ENCODE measurements at regions not wholly inside any gene's neighbourhood (a gene's known extent, or its start where the extent isn't known, plus 50 kb on each side); places are given as distances from the start of the nearest gene placed in this dataset.
A peak's percentile ranks its signal among the peaks of the same experiment; 100 is the strongest.

DNA sequence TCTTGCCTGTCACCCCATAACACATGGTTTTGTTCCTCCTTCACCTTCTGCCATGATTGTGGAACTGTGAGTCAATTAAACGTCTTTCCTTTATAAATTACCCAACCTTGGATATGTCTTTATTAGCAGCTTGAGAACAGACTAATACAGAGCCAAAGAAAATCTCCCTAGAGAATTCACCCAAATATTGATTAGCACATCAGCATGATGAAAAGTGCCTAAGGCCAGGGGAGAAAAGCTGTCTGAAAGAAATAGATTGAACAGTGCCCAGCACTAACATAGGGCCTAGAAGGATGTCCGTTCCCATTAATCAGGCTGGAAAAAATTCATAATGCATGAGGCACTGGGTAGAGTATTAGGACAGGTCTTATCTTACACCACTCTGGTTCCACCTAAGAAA, 111.9 kb upstream of the CALN1 start:
- CTCF ChIA-PET: no interaction called here
- no peaks in the 10 kb centered on the region for H3K4me1 Mint-ChIP-seq
- H3K4me3 Mint-ChIP-seq: no peak overlapping the region
- H3K9me3 Mint-ChIP-seq: peaks cover 2% of the 10 kb centered on the region
- no peaks in the 10 kb centered on the region for H3K27me3 Mint-ChIP-seq
- DNase-seq: no peak
- H3K27ac Mint-ChIP-seq: no peak overlapping the region
- POLR2A ChIA-PET: no interaction called here
- H3K36me3 Mint-ChIP-seq (ENCODE audit: low read depth): no peaks in the 10 kb centered on the region

DNA sequence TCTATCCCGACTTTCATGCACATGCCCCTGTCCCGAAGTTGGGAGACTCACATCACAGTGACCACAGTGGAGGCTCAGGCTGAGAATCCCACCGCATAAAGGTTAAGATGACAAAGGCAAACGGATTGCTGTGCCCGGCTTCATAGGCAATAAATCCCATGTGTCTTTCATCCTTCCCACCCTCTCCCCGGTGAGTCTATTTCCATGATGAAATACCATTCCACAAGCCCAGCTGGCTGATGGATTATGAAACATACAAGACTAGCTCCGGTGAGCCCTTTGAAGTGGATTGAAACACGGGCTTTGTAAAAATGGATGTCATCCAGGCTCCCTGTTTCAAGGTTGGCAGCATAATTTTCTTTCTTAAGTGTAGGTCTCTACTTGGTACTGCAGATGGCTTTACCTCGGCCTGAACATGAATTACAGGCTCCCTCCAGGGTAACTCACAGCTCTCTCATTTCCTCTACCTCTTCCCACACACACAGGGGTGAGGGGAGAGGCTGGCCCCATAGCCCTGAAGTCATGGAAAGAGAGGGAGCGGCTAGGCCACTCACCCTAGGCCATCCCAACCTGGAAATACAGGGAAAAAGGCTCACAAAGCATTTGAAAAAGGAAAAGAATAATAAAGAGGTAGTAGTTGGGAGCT, 92.0 kb upstream of the CALN1 start:
- Mint-ChIP-seq H3K27me3 (no peaks in the 10 kb centered on the region), H3K4me3 (no peak overlapping the region), H3K4me1 (no peaks in the 10 kb centered on the region), H3K36me3 (ENCODE audit: low read depth) (no peaks in the 10 kb centered on the region), H3K27ac (no peak overlapping the region), H3K9me3 (no peaks in the 10 kb centered on the region)
- ChIA-PET CTCF (no interaction called here), POLR2A (no interaction called here)
- DNase-seq: no peak

DNA sequence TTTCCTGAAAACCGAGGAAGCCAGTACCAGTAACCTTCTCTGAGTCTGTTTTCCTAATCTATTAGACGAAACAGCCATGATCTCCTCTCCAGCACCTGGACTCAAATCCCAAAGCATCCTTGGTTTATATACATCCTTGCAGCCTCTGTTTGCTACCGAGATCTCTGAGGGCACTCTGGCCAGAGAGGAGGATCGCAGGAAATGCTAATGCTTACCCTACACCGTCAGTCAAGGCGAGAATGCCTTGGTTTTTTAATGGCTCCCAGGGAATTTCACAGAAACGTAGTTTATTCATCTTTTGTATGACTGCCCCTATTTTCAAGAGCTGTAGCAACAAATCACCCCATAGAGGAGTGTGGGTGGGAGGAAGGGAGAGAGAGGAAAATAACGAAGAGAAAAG, 91.5 kb upstream of the CALN1 start:
- no peak for DNase-seq
- Mint-ChIP-seq H3K9me3 (no peaks in the 10 kb centered on the region), H3K4me1 (no peaks in the 10 kb centered on the region), H3K4me3 (no peak overlapping the region), H3K27ac (no peak overlapping the region), H3K27me3 (no peaks in the 10 kb centered on the region), H3K36me3 (ENCODE audit: low read depth) (no peaks in the 10 kb centered on the region)
- POLR2A ChIA-PET: no interaction called here
- CTCF ChIA-PET: interaction anchor here (0.6 kb wide), 1 partner anchor 1250 kb away, joined by 3 read pairs; no protein-coding TSS in a partner anchor

DNA sequence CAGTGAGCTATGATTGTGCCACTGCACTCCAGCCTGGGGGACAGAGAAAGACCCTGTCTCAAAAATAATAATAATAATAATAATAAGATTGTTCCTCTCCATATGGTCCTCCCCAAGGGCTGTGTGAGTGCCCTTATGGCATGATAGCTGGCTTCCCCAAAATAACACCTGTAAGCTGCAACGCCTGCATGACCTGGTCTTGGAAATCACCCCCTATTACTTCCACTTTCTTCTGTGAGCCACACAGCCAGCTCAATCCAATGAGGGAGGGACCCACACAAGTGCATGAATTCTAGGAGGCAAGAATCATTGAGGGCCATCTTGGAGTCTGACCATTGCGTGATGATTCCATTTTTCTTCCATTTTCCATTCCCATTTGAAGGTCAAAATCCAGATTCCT, 82.7 kb upstream of the CALN1 start:
- ChIA-PET POLR2A (no interaction called here), CTCF (interaction anchor here (1.4 to 1.8 kb wide), 2 partner anchors 16 to 743 kb away, joined by 4 to 7 read pairs; no protein-coding TSS in a partner anchor)
- H3K36me3 Mint-ChIP-seq (ENCODE audit: low read depth): no peaks in the 10 kb centered on the region
- H3K4me3 Mint-ChIP-seq: no peak overlapping the region
- no peaks in the 10 kb centered on the region for H3K27me3 Mint-ChIP-seq
- DNase-seq: no peak
- no peak overlapping the region for H3K27ac Mint-ChIP-seq
- no peaks in the 10 kb centered on the region for H3K4me1 Mint-ChIP-seq
- H3K9me3 Mint-ChIP-seq: peaks cover 5% of the 10 kb centered on the region

DNA sequence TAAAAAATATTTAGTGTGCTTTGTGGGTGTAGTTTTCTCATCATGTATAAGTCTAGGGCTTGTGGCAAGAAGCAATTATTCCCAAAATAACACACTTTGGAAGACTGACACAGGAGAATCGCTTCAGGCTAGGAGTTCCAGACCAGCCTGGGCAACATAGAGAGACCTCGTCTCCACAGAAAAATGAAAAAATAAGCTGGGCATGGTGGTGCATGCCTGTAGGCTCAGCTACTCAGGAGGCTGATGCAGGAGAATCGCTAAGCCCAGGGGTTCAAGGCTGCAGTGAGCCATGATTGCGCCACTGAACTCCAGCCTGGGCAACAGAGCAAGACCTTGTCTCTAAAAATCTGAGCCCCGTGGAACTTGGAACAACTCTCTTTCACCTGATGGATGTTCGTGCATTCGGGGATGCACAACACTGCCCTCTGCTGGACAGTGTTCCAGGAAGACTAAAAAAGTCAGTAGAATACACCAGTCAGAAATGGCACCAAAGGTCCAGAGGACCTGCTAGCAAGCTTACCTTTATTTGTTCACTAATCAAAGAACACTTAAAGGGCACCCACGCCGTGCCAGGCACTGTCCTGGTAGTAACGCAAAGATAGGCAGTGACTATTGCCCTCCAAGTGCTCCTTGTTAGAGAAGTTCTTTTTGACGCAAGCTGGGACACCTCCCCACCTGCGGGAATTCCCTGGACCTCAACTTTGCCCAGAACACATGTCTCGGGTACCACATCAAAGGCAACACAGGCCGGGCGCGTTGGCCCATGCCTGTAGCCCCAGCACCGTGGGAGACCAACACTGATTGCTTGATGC, 81.9 kb upstream of the CALN1 start:
- H3K27ac Mint-ChIP-seq: no peak overlapping the region
- H3K36me3 Mint-ChIP-seq (ENCODE audit: low read depth): no peaks in the 10 kb centered on the region
- no peaks in the 10 kb centered on the region for H3K4me1 Mint-ChIP-seq
- ChIA-PET CTCF (interaction anchor here (1.4 to 1.8 kb wide), 2 partner anchors 17 to 742 kb away, joined by 4 to 7 read pairs; no protein-coding TSS in a partner anchor), POLR2A (no interaction called here)
- no peak overlapping the region for H3K4me3 Mint-ChIP-seq
- peaks cover 5% of the 10 kb centered on the region for H3K9me3 Mint-ChIP-seq
- peak; percentile 40 for DNase-seq
- no peaks in the 10 kb centered on the region for H3K27me3 Mint-ChIP-seq

GRCh38 chr7:72492461-72493065, 80.4 kb upstream of the CALN1 start:
- ChIA-PET CTCF (no interaction called here), POLR2A (no interaction called here)
- Mint-ChIP-seq H3K9me3 (peaks cover 5% of the 10 kb centered on the region), H3K36me3 (ENCODE audit: low read depth) (no peaks in the 10 kb centered on the region), H3K4me1 (no peaks in the 10 kb centered on the region), H3K27me3 (no peaks in the 10 kb centered on the region), H3K4me3 (no peak overlapping the region), H3K27ac (no peak overlapping the region)
- DNase-seq: no peak

- H3K27ac Mint-ChIP-seq: no peak overlapping the region
- ChIA-PET CTCF (no interaction called here), POLR2A (no interaction called here)
- H3K27me3 Mint-ChIP-seq: no peaks in the 10 kb centered on the region
- H3K9me3 Mint-ChIP-seq: peaks cover 9% of the 10 kb centered on the region
- H3K4me1 Mint-ChIP-seq: no peaks in the 10 kb centered on the region
- no peaks in the 10 kb centered on the region for H3K36me3 Mint-ChIP-seq (ENCODE audit: low read depth)
- no peak for DNase-seq
- H3K4me3 Mint-ChIP-seq: no peak overlapping the region
Measured at GRCh38 chr7:72490301-72490700, 78.2 kb upstream of the CALN1 start.

- H3K27ac Mint-ChIP-seq: no peak overlapping the region
- no peaks in the 10 kb centered on the region for H3K27me3 Mint-ChIP-seq
- no peak for DNase-seq
- no peaks in the 10 kb centered on the region for H3K4me1 Mint-ChIP-seq
- POLR2A ChIA-PET: no interaction called here
- peaks cover 5% of the 10 kb centered on the region for H3K9me3 Mint-ChIP-seq
- no peak overlapping the region for H3K4me3 Mint-ChIP-seq
- CTCF ChIA-PET: no interaction called here
- H3K36me3 Mint-ChIP-seq (ENCODE audit: low read depth): no peaks in the 10 kb centered on the region
Measured at GRCh38 chr7:72481934-72482333, 69.8 kb upstream of the CALN1 start.

DNA sequence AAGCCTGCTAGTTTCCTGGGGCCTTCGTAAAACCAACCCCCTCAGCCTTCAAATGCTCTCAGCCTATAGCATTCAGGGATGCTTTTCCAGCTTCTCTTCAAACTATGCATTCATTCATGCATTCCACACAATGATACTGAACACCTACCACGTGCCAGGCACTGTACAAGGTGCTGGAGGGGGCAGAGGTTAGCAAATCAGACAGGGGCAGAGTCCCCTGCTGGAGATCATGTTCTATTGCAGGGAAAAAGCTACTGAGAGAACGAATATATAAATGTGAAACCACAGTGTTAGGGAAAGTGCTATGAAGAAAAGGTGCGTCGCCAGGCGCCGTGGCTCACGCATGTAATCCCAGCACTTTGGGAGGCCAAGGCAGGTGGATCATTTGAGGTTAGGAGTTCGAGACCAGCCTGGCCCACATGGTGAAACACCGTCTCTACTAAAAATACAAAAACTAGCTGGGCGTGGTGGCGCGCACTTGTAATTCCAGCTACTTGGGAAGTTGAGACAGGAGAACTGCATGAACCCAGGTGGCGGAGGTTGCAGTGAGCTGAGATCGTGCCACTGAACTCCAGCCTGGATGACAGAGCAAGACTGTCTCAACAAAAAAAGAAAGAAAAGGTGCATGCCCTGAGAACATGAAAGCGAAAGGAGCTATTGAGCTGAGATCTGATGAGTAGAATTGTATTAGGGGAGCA, 64.6 kb upstream of the CALN1 start:
- Mint-ChIP-seq H3K4me3 (no peak overlapping the region), H3K27me3 (no peaks in the 10 kb centered on the region), H3K9me3 (peaks cover 16% of the 10 kb centered on the region), H3K36me3 (ENCODE audit: low read depth) (no peaks in the 10 kb centered on the region), H3K27ac (no peak overlapping the region), H3K4me1 (no peaks in the 10 kb centered on the region)
- CTCF ChIA-PET: interaction anchor here (0.5 kb wide), 1 partner anchor 309 kb away, joined by 3 read pairs; no protein-coding TSS in a partner anchor
- POLR2A ChIA-PET: no interaction called here
- no peak for DNase-seq

DNA sequence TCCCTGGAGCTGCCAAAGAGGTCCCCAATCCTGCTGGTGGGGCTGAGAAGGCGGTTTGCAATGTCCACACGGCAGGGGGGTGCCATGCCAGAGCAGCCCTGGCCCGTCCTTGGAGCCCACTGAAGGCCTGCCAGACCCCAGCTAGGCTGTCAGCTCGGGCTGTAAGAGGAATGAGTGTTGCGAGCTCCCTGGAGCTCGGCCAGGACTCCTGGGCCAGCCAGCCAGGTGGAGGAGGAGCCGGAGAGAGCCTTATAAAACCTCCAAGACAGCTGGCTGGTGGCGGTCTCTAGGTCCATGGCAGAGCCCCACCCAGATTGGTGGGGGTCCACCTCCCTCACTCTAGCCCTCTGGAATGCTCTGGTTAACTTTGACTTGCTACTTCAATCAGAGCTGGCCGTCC, 55.1 kb upstream of the CALN1 start:
- Mint-ChIP-seq H3K27ac (no peak overlapping the region), H3K4me3 (no peak overlapping the region), H3K9me3 (peaks cover 5% of the 10 kb centered on the region), H3K36me3 (ENCODE audit: low read depth) (no peaks in the 10 kb centered on the region), H3K27me3 (no peaks in the 10 kb centered on the region), H3K4me1 (no peaks in the 10 kb centered on the region)
- POLR2A ChIA-PET: no interaction called here
- CTCF ChIA-PET: no interaction called here
- no peak for DNase-seq

GRCh38 chr7:72466797-72467196, 54.7 kb upstream of the CALN1 start:
- POLR2A ChIA-PET: no interaction called here
- DNase-seq: no peak
- CTCF ChIA-PET: no interaction called here
- Mint-ChIP-seq H3K27me3 (no peaks in the 10 kb centered on the region), H3K36me3 (ENCODE audit: low read depth) (no peaks in the 10 kb centered on the region), H3K9me3 (peaks cover 3% of the 10 kb centered on the region), H3K4me1 (no peaks in the 10 kb centered on the region), H3K4me3 (no peak overlapping the region), H3K27ac (no peak overlapping the region)

DNA sequence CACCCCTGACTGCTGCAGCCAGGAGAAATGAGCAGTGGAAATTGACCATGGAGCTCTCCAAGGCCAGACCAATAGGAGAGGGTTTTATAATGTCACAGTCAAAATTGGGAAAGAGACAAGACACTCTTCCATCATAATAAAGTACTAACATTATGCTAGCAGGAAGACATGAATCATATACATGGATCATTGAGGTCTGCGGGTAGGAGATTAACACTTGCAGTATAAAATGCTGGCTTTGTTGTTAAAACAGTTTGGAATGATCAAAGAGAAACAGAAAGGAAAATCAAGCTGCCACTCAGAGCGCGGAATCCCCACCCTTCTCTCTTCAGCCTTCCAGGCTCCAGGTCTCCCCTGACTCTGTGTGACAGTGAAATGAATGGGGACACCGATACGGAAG, 53.4 kb upstream of the CALN1 start:
- Mint-ChIP-seq H3K9me3 (peaks cover 3% of the 10 kb centered on the region), H3K4me3 (no peak overlapping the region), H3K27ac (no peak overlapping the region), H3K4me1 (no peaks in the 10 kb centered on the region), H3K27me3 (no peaks in the 10 kb centered on the region), H3K36me3 (ENCODE audit: low read depth) (no peaks in the 10 kb centered on the region)
- ChIA-PET POLR2A (no interaction called here), CTCF (no interaction called here)
- no peak for DNase-seq

- no peaks in the 10 kb centered on the region for H3K36me3 Mint-ChIP-seq (ENCODE audit: low read depth)
Measured at GRCh38 chr7:72462311-72462710, 50.2 kb upstream of the CALN1 start.

More at GRCh38 chr7:72462311-72462710, 50.2 kb upstream of the CALN1 start:
- no peaks in the 10 kb centered on the region for H3K9me3 Mint-ChIP-seq
- ChIA-PET CTCF (no interaction called here), POLR2A (no interaction called here)
- DNase-seq: no peak
- no peak overlapping the region for H3K27ac Mint-ChIP-seq
- H3K4me1 Mint-ChIP-seq: no peaks in the 10 kb centered on the region
- no peak overlapping the region for H3K4me3 Mint-ChIP-seq
- no peaks in the 10 kb centered on the region for H3K27me3 Mint-ChIP-seq
